DMS153 treated with DMSO at 0.1 percent for 48 hours (cell line): ENCODE measurements at regions not wholly inside any gene's neighbourhood (a gene's known extent, or its start where the extent isn't known, plus 50 kb on each side); places are given as distances from the start of the nearest gene placed in this dataset.
A peak's percentile ranks its signal among the peaks of the same experiment; 100 is the strongest.

ENCODE experiments used
- DNase-seq: peaks from one replicate; lab custom pipeline; 2025; ENCODE audit not compliant: unreplicated experiment; lab: John Stamatoyannopoulos, UW

- DNase-seq: no peak
These were observed 255.2 kb downstream of the EMP1 start for GRCh38 chr12:13451776-13452175.

- no peak for DNase-seq
These were observed 253.9 kb downstream of the EMP1 start for GRCh38 chr12:13450231-13451080.

GRCh38 chr12:13444076-13444475, 247.6 kb downstream of the EMP1 start:
- no peak for DNase-seq

- DNase-seq: no peak
These were observed 247.0 kb downstream of the EMP1 start for GRCh38 chr12:13443498-13443897.

GRCh38 chr12:13443028-13443427, 246.5 kb downstream of the EMP1 start:
- no peak for DNase-seq

- no peak for DNase-seq
These were observed 245.9 kb downstream of the EMP1 start for GRCh38 chr12:13442457-13442856.

GRCh38 chr12:13440844-13441243, 244.3 kb downstream of the EMP1 start:
- DNase-seq: no peak

GRCh38 chr12:13437541-13437940, 241.0 kb downstream of the EMP1 start:
- DNase-seq: no peak

- DNase-seq: no peak
These were observed 240.3 kb downstream of the EMP1 start for GRCh38 chr12:13436696-13437391.

GRCh38 chr12:13436182-13436581, 239.7 kb downstream of the EMP1 start:
- no peak for DNase-seq

GRCh38 chr12:13435235-13435933, 238.9 kb downstream of the EMP1 start:
- no peak for DNase-seq

- no peak for DNase-seq
These were observed 237.2 kb downstream of the EMP1 start for GRCh38 chr12:13433768-13434167.

GRCh38 chr12:13431041-13431440, 234.5 kb downstream of the EMP1 start:
- no peak for DNase-seq

- DNase-seq: peak; percentile 8
These were observed 232.2 kb downstream of the EMP1 start for GRCh38 chr12:13428538-13429265.

GRCh38 chr12:13425766-13426165, 229.2 kb downstream of the EMP1 start:
- DNase-seq: no peak

- DNase-seq: no peak
These were observed 225.8 kb downstream of the EMP1 start for GRCh38 chr12:13422291-13422690.

- no peak for DNase-seq
These were observed 221.0 kb downstream of the EMP1 start for GRCh38 chr12:13417516-13417915.

- DNase-seq: no peak
These were observed 214.8 kb downstream of the EMP1 start for GRCh38 chr12:13411287-13411686.

GRCh38 chr12:13405961-13406703, 209.6 kb downstream of the EMP1 start:
- no peak for DNase-seq
